D721Med (cell line): ENCODE measurements at regions not wholly inside any gene's neighbourhood (a gene's known extent, or its start where the extent isn't known, plus 50 kb on each side); places are given as distances from the start of the nearest gene placed in this dataset.

Experiments used
- DNase-seq: peaks from one replicate; pipeline ENCODE4 v3.0.0; 2011; ENCODE audit warnings: low spot score; ENCODE audit not compliant: insufficient read length
- FAIRE-seq: peaks from 2 replicates; lab custom pipeline; 2011; peaks lifted over from hg19 to GRCh38; lab: Jason Lieb, UNC
- CTCF ChIP-seq: IDR thresholded peaks from 2 replicates; pipeline ENCODE4 v1.5.1; 2012; ENCODE audit warnings: mild to moderate bottlenecking, control low read depth; ENCODE audit not compliant: insufficient read depth; ENCODE audit errors: missing control alignments

- no peak for TF ChIP-seq CTCF
- FAIRE-seq (no peak), DNase-seq (no peak)
These were observed 740.3 kb upstream of the FRG1 start for GRCh38 chr4:189200353-189200752.

- no peak for DNase-seq
- peak; percentile 73 for FAIRE-seq
- peak; percentile 88 for TF ChIP-seq CTCF
These were observed 738.3 kb upstream of the FRG1 start for GRCh38 chr4:189202182-189202868.

GRCh38 chr4:189202869-189203271 is 737.8 kb upstream of the FRG1 start:
- FAIRE-seq = no peak
- TF ChIP-seq CTCF = no peak
- no peak for DNase-seq

- FAIRE-seq (no peak), DNase-seq (no peak)
These were observed 736.1 kb upstream of the FRG1 start for GRCh38 chr4:189204616-189205015.

GRCh38 chr4:189206953-189207352 is 733.7 kb upstream of the FRG1 start:
- FAIRE-seq = no peak
- TF ChIP-seq CTCF = no peak
- no peak for DNase-seq

More at GRCh38 chr4:189204616-189205015, 736.1 kb upstream of the FRG1 start:
- no peak for TF ChIP-seq CTCF

- FAIRE-seq = no peak
- no peak for DNase-seq
- TF ChIP-seq CTCF = no peak
These were observed 732.8 kb upstream of the FRG1 start for GRCh38 chr4:189207872-189208271.

- FAIRE-seq (no peak), DNase-seq (no peak)
- TF ChIP-seq CTCF = no peak
These were observed 725.1 kb upstream of the FRG1 start for GRCh38 chr4:189215574-189215973.
